Loucy (cell line): ENCODE measurements at regions not wholly inside any gene's neighbourhood (a gene's known extent, or its start where the extent isn't known, plus 50 kb on each side); places are given as distances from the start of the nearest gene placed in this dataset.
"Not testable (repeated sequence)": the region's sequence is repeated elsewhere in the genome, so short reads cannot be mapped to it uniquely, and the experiment has no call there.

Experiments
- CTCF ChIP-seq: fragments of 200-600 bp; sonication (generic); conservative IDR thresholded peaks from 2 replicates; pipeline ENCODE4 v1.5.1; 2014; ENCODE audit warnings: mild to moderate bottlenecking, antibody characterized with exemption, low read length
- EZH2phosphoT487 ChIP-seq: fragments of 200-600 bp; IDR thresholded peaks from 2 replicates; pipeline ENCODE4 v1.6.1; 2018; ENCODE audit warnings: antibody characterized with exemption, mild to moderate bottlenecking, moderate library complexity, borderline replicate concordance

GRCh38 chr21:34233741-34234140, 130.1 kb upstream of the KCNE2 start:
- TF ChIP-seq CTCF, EZH2phosphoT487: not testable (repeated sequence)
